Activated CD8-positive, alpha-beta T cell treated with anti-CD3 and anti-CD28 coated beads for 36 hours (primary cell): ENCODE measurements at regions not wholly inside any gene's neighbourhood (a gene's known extent, or its start where the extent isn't known, plus 50 kb on each side); places are given as distances from the start of the nearest gene placed in this dataset.

ENCODE experiments used
- ATAC-seq: fragments of 200-7000 bp; cut with Tn5 transposase; one replicate; pipeline ENCODE4 v1.10.0; 2021; ENCODE audit warnings: mild to moderate bottlenecking, moderate library complexity
- CTCF ChIA-PET: fragments of 350-600 bp; sonication (Branson Sonifier 250); formaldehyde crosslinking; loops from one replicate; lab custom pipeline; 2021; ENCODE audit warnings: antibody characterized with exemption; lab: Charles Lee
- POLR2A ChIA-PET: fragments of 350-600 bp; sonication (Branson Sonifier 250); formaldehyde crosslinking; loops from one replicate; lab custom pipeline; 2021; ENCODE audit warnings: antibody characterized with exemption; lab: Charles Lee
- DNase-seq: peaks from one replicate; pipeline ENCODE4 v3.0.0-alpha.2; 2020
- H3K27ac Mint-ChIP-seq: one replicate; pipeline ENCODE4 v1.8.0; 2021; ENCODE audit warnings: mild to moderate bottlenecking, mixed read lengths
- H3K27me3 Mint-ChIP-seq: one replicate; pipeline ENCODE4 v1.8.0; 2021; ENCODE audit warnings: mixed read lengths
- H3K36me3 Mint-ChIP-seq: one replicate; pipeline ENCODE4 v1.8.0; 2021; ENCODE audit warnings: low read depth, mixed read lengths
- H3K4me1 Mint-ChIP-seq: one replicate; pipeline ENCODE4 v1.8.0; 2021; ENCODE audit warnings: low read depth, mixed read lengths
- H3K4me3 Mint-ChIP-seq: one replicate; pipeline ENCODE4 v1.8.0; 2021; ENCODE audit warnings: mild to moderate bottlenecking, moderate library complexity, mixed read lengths
- H3K9me3 Mint-ChIP-seq: one replicate; pipeline ENCODE4 v1.8.0; 2021; ENCODE audit warnings: mixed read lengths
- intact Hi-C: fragments of 100-400 bp; cut with micrococcal nuclease; formaldehyde crosslinking; loops from one replicate; pipeline ENCODE4 v1.10.0; 2022
- TF ChIP-seq, protein P1 (sequence below): fragments of 200-600 bp; IDR thresholded peaks from one replicate; pipeline ENCODE4 v1.8.0; 2022; ENCODE audit warnings: antibody characterized with exemption, mild to moderate bottlenecking

DNA sequence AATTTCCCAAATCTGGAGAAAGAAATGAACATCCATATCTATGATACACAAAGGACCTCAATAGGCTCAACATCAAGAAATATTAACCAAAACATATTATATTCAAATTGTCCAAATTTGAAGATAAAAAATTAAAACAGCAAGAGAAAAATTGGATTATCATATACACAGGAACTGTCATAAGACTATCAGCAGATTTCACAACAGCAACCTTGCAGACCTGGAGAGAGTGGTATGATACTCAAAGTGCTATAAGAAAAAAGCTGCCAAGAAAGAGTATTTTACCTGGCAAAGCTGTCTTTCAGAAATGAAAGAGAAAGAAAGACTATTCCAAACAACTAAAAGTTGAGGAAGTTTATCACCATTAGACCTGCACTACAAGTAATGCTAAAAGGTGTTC, 711.9 kb upstream of the RAB6C start:
- TF ChIP-seq, protein P1, sequence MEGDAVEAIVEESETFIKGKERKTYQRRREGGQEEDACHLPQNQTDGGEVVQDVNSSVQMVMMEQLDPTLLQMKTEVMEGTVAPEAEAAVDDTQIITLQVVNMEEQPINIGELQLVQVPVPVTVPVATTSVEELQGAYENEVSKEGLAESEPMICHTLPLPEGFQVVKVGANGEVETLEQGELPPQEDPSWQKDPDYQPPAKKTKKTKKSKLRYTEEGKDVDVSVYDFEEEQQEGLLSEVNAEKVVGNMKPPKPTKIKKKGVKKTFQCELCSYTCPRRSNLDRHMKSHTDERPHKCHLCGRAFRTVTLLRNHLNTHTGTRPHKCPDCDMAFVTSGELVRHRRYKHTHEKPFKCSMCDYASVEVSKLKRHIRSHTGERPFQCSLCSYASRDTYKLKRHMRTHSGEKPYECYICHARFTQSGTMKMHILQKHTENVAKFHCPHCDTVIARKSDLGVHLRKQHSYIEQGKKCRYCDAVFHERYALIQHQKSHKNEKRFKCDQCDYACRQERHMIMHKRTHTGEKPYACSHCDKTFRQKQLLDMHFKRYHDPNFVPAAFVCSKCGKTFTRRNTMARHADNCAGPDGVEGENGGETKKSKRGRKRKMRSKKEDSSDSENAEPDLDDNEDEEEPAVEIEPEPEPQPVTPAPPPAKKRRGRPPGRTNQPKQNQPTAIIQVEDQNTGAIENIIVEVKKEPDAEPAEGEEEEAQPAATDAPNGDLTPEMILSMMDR: no peak
- Mint-ChIP-seq H3K4me1 (no peaks in the 10 kb centered on the region), H3K4me3 (no peak overlapping the region), H3K9me3 (peaks cover 14% of the 10 kb centered on the region), H3K27ac (no peak overlapping the region), H3K36me3 (peaks cover 4% of the 10 kb centered on the region), H3K27me3 (peaks cover 1% of the 10 kb centered on the region)
- DNase-seq (no peak), ATAC-seq (no peak)
- intact Hi-C loops: no loop called here
- ChIA-PET POLR2A (no interaction called here), CTCF (no interaction called here)

DNA sequence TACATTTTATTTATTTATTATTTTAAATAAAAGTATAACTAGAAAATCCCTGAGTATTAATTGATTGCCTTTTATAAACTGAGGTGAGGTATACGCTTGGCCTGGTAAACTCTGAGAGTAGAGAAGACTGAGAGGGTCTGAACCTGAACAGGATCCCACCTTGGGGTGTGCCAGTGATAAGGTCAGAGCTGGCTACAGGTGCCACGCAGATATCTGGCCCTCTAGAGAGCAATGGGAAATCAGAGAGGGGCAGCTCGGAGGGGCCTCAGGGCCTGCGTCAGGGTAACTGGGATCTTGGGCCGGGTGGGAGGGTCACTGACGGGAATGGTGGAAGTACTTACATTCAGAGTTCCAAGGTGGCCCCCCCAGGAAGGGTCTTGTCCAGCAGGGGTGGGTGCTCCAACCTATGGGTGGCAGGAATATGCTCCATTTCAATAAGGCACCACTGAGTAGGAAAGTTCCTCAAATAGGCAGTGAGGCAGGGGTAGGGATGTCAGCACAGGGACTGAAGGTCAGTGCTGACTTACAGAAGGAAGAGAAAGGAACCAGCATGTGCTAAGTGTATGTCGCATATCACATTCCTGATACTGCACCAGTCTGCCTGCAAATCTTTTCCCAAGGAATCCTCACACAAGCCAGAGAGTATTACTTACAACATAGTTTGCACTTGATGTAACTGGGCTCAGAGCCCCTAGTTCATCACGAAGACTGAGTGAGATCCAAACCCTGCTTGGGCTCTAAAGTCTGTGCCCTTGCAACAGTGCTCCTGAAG, 706.0 kb upstream of the RAB6C start:
- Mint-ChIP-seq H3K4me3 (no peak overlapping the region), H3K36me3 (no peaks in the 10 kb centered on the region), H3K9me3 (peaks cover 6% of the 10 kb centered on the region), H3K27me3 (no peaks in the 10 kb centered on the region), H3K4me1 (no peaks in the 10 kb centered on the region), H3K27ac (no peak overlapping the region)
- ATAC-seq (no peak), DNase-seq (no peak)
- POLR2A ChIA-PET: no interaction called here
- intact Hi-C loops: no loop called here
- CTCF ChIA-PET: no interaction called here
- TF ChIP-seq, protein P1: no peak

DNA sequence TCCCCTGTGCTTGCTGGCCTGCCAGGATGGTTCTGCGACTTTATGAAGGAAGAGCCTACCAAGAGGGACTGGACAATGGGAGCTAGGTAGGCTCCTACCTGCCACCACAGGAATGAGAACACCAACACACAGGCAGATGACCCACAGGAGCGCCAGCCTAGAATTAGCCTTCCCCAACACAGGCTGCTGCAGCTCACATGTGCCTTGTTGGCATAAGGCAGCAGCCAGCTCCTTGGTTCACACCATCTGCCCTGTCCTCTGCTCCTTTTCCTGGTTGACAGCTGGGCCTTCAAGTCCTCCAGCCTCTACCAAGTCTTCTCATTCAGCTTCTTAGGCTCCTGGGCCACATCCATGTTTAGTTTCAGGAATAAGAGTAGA, 705.4 kb upstream of the RAB6C start:
- Mint-ChIP-seq H3K9me3 (peaks cover 6% of the 10 kb centered on the region), H3K27me3 (no peaks in the 10 kb centered on the region), H3K4me3 (no peak overlapping the region), H3K4me1 (no peaks in the 10 kb centered on the region), H3K27ac (no peak overlapping the region), H3K36me3 (no peaks in the 10 kb centered on the region)
- ChIA-PET POLR2A (interaction anchor here (1.1 kb wide), 1 partner anchor 10 kb away, joined by 3 read pairs; no protein-coding TSS in a partner anchor), CTCF (no interaction called here)
- no peak for DNase-seq
- TF ChIP-seq, protein P1: no peak
- intact Hi-C loops: no loop called here
- ATAC-seq: no peak

DNA sequence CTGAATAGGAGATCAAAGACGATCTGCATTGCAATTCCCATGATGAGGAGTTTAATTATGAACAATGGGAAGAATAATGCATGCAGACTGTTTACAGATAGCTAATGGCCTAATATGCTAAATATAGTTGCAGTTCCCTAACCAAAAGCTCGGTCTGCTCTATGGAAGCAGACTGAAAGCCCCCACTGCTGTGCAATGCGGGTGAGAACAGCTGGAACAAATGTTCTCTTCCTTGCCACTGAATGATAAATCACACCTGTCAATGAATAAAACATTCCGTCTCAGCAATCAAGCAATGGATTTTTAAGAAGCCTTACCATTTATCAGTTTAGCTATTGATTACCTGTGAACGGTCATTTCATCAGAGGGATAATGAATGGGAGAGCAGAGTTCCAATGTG, 704.5 kb upstream of the RAB6C start:
- ATAC-seq (no peak), DNase-seq (no peak)
- Mint-ChIP-seq H3K27me3 (no peaks in the 10 kb centered on the region), H3K27ac (no peak overlapping the region), H3K4me1 (no peaks in the 10 kb centered on the region), H3K9me3 (peaks cover 6% of the 10 kb centered on the region), H3K36me3 (no peaks in the 10 kb centered on the region), H3K4me3 (no peak overlapping the region)
- intact Hi-C loops: no loop called here
- ChIA-PET POLR2A (interaction anchor here (1.1 kb wide), 1 partner anchor 11 kb away, joined by 3 read pairs; no protein-coding TSS in a partner anchor), CTCF (no interaction called here)
- TF ChIP-seq, protein P1: no peak

DNA sequence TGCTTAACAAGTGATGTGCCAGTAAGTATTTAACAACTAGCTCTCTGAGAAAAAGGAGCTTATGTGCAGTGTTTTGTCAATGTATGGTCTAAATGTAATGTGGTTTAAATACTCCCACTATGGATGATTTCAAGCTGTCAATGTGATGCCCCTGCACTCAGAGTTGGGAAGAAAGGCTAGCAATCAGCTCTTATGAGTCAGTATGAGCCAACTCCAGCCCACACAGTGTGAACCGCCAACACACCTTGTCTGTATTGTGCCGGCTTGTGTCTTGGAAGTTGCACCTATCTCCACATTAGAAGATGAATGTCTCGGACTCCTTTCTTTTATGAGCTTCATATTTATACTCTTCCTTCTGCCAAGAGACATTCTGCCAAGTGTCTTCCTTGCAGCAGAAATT, 703.8 kb upstream of the RAB6C start:
- no peak overlapping the region for H3K27ac Mint-ChIP-seq
- no peak overlapping the region for H3K4me3 Mint-ChIP-seq
- no peaks in the 10 kb centered on the region for H3K27me3 Mint-ChIP-seq
- TF ChIP-seq, protein P1: no peak
- DNase-seq (no peak), ATAC-seq (no peak)
- no peaks in the 10 kb centered on the region for H3K4me1 Mint-ChIP-seq
- H3K9me3 Mint-ChIP-seq: no peaks in the 10 kb centered on the region
- intact Hi-C loops: no loop called here
- ChIA-PET POLR2A (no interaction called here), CTCF (no interaction called here)
- no peaks in the 10 kb centered on the region for H3K36me3 Mint-ChIP-seq
